IPS-NIHi7 (cell line): ENCODE measurements at regions not wholly inside any gene's neighbourhood (a gene's known extent, or its start where the extent isn't known, plus 50 kb on each side); places are given as distances from the start of the nearest gene placed in this dataset.

Experiments
- DNase-seq: peaks from one replicate; pipeline ENCODE4 v3.0.0; 2012; ENCODE audit warnings: mixed read lengths; ENCODE audit errors: extremely low spot score

DNA sequence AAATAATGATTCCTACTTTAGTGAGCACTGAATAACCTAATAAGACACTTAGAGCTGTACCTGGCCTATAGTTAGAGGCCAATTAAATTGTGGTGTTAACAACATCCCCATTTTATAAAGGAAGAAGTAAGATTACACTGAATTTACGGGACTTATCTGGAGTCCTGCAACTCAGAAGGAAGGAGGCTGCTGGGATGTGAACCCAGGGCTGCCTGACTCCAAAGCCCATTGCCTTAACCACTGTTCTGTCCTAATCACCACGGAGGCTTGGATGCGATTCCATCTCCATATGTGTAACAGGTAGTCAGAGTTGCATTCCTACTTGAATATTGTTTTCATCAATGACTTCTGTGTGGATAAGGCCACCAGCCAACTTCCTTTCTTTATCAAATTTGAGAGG is 168.9 kb downstream of the SOCS6 start:
- DNase-seq: no peak

DNA sequence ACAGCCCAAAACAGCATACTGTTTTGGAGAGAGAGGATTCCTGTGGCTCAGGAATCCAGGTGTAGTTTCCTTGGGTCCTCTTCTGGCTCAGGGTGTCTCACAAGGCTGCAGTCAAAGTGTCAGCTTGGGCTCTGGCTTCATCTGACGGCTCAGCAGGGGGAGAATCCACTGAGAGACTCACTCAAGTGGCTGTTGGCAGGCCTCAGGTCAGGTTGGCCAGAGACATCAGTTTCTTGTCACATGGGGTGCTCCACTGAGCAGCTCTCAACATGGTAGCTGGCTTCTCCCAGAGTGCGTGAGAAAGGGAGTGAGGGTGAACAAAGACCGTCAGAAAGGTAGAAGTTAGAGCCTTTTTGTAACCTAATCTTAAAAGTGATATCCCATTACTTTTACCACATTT is 168.4 kb downstream of the SOCS6 start:
- DNase-seq: no peak

DNA sequence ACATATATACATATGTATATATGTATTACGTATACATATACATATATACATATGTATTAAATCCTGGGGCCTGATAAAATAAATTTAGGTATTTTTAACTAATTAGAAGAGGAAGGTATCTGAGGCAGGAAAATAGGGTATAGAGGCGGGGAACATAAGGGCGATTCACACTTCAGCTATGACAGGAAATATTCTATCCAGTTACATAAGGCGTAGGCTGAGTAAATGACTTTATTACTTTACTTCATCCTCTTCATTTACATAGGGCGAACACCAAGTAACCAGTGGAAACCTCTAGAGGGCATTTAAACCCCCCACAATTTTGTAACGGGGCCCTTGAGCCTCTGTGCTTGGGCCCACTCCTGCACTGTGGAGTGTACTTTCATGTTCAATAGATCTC is 167.5 kb downstream of the SOCS6 start:
- no peak for DNase-seq

DNA sequence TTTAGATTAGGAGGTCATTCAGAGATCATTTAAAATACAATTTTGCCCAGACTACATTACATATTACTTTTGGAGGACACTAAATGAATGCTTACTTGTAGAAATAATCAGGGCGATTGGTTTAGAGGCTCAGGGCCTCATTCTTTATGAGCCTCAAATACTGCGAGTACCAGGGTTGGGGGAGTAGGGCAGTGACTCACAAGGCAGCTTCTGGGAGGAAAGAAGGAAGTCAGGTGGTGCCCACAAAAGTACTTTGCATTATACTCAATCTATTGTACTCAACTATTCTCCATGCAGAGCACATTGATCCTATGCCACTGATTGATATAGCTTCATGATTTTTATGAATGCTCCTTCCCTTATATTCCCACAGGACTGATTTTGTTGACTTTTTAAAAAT is 166.9 kb downstream of the SOCS6 start:
- DNase-seq: peak; percentile 13

DNA sequence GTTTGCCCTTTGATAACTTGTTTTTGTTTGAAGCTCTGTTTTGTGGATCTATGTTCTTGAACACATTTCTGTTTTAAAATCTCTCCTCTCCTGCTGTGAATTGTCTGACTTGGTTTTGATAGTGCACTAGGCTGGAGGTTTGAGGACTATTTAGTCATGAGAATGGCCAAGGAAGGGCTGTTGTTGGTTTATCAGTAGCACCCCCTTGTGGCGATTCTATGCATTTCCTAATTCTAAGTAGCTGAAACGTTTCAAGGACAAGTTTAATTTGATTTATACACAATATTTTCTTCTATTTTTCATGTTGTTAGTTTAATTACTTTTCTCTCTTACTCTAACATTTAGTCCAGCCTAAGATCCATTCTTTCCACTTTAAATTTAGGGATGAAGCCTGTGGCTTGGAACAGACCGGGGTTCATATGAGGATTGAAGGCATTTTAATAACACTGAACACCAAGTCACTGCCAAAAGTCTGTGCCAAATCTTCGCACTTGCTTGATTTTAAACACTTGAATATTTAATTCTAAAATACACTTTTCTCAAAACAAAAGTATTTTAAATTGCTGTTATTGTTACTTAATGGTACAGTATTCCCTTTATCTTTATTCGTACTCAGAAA is 166.0 kb downstream of the SOCS6 start:
- DNase-seq: peak; percentile 60

DNA sequence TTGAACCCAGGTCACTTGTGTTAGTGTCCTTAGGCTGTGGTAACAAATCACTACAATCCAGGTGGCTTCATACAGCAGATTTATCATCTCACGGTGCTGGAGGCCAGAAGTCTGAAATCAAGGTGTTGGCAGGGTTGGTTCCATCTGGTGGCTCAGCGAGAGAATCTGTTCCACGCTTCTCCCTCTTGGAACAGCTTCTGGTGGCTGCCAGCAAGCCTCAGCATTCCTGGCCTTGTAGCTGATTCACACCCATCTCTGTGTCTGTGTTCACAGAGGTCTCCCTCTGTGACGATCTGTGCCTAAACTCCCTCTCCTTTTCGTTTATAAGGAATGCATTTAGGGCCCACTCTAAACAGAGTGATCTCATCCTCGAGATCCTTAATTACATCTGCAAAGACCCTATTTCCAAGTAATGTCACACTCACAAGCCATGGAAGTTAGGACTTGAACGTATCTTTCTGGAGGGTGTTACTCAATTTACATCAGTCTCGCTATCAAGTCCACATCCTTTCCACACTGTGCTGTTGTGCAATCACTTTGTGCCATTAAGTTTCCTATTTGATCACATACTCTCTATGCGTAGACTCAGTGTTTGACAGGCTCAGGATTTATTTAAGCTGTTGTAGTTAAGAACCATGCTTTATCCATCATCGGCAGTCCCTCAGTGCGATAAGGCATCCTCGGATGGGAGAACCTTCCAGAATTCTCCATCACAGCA is 164.4 kb downstream of the SOCS6 start:
- no peak for DNase-seq

DNA sequence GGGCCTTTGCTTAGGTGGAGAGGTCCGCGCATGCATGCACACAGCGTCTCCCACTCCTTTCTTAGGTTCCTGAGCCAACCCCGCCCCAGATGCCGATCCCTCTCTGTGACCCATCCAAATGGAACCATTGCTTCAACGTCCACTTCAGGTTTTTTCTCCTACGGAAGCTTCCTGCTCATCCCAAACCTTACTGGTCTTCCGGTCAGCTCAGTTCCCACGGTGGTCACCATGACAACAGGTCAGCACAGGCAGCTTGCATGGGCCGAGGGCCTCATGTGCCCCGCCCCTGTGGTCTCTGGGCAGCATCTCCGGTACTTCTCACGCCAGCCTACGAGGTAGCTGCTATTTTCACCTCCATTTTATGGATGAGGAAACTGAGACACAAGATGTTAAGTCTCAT is 163.7 kb downstream of the SOCS6 start:
- no peak for DNase-seq

DNA sequence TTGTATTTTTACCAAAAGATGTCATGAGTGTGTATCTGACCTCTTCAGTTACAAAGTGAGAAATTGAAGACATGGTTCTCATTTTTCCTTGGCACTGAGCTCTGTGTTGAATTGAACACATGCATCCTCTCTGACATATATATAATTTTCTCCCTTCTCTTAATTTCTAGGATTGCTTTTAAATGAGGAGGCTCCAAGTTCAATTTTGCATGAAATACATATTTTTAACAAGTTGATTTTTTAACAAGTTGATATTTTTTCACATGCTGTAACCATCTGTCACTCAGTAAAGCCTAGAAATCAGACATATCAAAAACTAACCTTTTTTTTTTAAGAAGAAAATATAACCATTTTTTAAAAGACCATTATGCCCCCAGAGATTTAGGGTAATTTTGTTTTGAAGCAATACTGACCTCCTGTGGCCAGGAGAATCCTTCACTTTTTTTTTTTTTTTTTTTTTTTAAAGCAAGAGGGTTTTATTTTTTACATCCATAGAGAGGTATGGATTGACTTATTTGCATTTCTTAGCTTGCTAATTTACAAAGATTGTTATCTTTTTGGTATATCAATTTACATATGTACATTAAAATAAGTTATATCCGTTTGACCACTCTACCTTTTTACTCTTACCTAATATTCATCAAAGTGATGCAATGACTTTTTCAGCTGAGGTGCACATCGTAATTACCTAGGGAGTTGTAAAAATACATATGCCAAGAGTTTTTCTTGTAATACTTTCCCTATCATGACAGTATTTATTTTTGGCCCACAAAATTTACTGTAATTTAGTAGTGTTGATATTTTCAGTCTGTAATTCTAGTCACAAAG is 161.8 kb downstream of the SOCS6 start:
- no peak for DNase-seq

DNA sequence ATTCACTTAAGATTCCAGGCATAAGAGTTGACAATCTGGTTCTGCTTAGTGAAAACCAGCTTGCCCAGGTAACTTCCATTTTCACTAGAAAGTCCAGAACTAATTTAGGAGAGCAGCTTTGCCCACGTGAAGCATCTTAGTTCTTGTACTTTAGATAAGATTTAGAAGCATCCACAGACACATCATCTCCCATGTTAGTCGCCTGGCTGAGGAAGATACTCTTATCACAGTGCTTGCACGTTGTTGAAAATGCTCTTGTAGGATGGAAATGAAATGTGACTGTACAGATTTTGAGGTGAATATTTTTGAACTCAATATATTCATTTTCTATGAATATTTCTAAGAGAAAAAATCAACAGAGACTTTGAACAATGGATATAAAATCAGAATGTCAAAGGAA is 159.7 kb downstream of the SOCS6 start:
- no peak for DNase-seq

DNA sequence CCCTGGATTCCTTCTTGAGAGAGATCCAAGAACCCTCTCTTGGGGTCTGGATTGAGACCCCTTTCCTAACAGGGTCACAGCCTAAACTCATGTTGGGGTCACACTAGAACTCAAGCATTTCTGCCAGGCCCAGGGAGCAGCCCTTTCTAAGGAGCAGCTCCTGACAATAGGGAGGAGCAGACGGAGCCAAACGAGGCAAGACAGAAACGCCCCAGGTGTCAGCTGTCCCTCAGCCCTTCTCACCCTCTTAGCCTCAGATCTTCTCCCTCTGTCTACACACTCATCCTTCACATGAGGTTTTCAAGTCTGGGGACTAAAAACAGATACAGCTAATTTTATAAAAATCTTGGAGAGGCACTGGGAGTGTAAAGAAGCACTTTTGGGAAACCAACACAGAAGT is 157.2 kb downstream of the SOCS6 start:
- no peak for DNase-seq

DNA sequence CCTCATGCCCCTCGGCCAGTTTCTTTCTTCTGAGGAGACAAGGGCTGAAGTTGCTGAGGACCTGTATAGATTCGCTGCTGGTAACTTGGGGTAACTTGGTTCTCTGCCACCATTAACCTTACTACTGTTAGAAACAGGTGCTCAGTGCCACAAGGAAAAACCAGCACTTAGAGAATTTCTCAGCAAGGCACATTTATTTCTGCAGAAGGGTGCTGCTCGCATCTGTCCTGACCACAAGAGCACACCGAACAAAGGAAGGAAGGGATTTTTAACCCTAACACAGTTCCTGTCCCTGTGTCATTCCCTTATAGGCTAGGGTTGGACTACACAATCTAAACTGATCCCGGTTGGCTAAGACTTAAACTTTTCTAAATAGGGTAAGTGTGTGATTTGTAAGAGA is 154.1 kb downstream of the SOCS6 start:
- no peak for DNase-seq

DNA sequence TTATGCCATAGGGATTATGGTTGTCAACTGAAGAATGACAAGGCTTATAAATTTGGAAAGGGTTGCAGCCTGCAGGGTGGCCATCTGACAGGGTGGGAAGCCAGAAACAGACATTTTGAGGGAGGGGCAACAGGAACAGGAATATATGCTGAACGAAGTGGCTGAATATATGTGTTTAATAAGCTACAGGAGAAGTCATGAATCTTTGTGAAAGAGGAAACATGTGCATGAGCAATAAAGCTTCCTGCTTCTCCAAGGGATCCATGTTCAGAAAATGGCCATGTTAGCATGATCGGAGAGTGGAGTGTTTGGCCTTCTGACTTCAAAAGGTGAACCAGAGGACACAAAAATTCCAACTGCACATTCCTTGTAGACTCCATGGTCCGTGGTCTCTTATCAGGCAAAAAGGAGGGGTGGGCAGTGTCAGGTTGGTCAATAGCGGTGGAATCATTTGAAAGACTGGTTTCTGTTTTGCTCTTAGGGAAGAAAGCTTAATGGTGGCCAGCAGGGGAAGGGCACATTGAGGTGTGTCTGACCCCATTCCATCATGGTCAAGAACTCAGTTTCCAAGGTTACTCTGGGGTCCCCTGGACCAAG is 144.1 kb downstream of the SOCS6 start:
- no peak for DNase-seq

DNA sequence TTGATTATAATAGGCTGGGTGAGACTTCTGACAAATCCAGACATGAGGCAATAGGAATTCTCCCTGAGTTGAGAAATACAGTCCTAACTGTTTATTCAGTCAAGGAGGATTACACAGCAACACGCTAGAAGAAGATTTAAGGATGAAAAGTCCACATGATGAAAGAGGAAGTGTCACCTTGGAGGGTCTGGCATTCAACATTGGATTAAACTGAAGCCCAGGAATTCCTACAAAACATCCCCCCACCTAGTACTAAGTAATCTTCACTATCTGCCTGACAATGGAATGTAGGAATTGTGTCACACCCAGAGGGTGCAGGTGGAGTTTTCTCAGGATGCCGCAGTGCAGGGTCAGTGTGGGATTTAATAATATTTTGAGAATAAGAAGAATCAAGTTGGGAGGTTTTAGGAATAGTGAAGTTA is 142.4 kb downstream of the SOCS6 start:
- DNase-seq: no peak

DNA sequence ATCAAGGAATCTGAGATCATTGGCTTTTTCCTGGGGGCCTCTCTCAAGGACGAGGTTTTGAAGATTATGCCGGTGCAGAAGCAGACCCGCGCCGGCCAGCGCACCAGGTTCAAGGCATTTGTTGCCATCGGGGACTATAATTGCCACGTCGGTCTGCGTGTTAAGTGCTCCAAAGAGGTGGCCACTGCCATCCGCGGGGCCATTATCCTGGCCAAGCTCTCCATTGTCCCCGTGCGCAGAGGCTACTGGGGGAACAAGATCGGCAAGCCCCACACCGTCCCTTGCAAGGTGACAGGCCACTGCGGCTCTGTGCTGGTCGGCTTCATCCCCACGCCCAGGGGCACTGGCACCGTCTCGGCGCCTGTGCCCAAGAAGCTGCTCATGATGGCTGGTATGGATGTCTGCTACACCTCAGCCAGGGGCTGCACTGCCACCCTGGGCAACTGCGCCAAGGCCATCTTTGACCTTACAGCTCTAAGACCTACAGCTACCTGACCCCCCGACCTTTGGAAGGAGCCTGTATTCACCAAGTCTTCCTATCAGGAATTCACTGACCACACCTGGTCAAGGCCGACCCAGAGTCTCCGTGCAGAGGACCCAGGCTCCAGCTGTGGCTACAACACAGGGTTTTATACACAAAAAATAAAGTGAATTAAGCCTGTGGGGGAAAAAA is 141.8 kb downstream of the SOCS6 start:
- DNase-seq: no peak

DNA sequence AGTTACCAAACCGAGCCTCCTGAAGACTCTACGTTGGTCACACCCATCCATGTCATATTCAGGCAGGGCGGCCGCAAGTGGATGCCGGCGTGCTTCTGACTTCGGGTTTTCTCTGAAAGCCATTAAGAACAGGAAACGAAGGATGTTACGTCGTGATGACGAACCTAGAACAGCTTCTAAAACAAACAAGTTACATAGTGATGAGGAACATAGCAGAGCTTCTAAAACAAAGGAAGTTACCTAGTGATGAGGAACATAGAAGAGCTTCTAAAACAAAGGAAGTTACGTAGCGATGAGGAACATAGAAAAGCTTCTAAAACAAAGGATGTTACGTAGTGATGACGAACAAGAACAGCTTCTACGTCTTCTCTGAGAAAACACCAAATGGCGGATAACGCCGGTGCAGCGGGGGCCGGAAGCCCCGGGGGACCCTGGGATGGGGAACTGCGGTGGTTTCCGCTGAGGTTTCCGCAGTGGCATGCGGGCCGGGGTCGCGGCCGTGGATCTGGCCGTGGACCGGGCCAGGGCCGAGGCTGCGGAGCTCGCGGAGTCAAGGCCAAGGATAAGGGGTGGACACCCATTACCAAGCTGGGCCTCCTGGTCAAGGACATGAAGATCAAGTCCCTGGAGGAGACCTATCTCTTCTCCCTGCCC is 141.1 kb downstream of the SOCS6 start:
- no peak for DNase-seq

DNA sequence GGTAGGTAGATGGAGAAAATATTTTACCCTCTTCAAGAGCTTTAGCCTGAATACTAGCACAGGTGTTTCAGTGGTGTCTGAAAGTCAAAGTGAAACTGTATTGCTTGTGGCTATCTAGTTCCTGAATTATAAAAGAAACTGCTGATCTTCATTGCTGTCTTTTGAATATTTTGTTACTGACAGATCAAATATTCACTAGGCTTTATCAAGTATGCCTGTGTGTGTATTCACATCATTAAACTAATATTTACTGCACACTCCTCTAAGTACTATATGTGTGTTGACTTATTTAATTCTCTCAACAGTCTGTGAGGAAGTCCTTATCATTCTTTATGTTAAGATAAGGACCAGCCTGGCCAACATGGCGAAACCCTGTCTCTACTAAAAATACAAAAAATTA is 139.6 kb downstream of the SOCS6 start:
- DNase-seq: no peak

DNA sequence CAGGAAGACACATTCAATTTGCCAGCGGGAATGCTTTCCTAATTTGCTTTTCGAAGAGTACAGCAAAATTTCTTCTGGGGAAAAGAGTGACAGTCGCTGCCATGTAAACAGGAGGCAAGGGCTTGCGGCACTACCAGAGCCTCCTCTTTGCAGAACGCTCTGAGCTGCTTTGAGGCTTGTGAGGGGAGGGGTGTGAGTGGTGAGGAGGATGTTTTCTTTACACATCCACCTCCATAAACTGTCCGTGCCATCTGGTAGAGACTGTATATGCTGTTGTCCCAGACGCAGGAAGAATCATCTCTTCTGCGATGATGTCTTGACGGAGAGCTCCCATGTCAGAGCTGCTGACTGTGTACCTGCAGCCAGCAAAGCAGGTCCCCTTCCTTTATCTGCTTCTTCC is 138.0 kb downstream of the SOCS6 start:
- DNase-seq: no peak

DNA sequence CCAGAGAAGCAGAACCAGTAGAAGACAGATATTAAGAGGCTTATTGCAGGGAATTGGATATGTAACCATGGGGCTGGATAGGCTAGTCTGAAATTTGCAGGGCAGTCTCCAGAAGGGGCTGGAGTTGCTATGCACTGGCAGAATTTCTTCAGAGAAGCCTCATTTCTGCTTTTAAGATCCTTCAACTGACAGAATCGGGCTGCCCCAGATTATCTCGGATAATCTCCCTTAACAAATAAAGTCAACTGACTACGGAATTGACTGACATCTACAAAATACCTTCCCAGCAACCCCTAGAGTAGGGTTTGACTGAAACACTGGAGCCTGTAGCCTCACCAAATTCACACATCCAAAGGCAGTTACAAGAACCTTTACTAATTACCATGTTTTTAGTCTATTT is 136.4 kb downstream of the SOCS6 start:
- DNase-seq: no peak

DNA sequence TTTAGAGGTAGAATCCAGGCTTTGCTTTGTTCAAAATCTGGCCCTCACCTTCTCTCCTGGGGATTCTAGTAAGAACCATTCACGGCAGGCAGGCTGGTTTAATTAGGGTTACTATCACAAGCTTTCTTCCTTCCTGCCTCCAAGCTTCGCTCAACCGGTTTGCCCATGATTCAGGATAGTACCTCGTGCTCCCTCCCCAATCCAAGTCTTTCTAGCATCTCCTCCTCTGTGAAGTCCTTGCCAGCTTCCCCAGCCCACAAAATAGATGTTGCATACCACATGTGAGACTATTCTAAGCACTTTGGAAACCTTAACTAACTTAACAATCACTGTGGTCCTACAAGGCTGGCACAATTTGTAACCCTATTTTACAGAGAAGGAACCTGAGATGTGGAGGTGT is 135.1 kb downstream of the SOCS6 start:
- no peak for DNase-seq

DNA sequence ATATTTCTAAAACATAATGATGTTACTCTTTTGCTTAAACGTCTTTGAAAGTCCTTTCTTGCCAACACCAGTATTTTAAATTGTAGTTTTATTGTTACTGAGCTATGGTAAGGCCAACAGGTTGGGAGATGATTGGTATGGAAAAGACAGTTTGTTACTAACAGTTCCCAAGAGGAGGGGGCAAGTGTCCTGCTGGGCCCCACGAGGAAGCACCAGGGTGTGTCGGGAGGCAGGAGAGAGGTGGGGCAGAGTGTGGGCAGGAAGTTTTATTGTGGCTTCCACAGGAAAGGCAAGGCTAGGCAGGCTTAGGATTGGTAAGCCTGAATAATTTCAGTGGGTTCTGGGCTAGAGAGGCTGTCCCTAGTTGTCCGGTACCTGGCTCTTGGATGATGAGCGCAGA is 134.3 kb downstream of the SOCS6 start:
- DNase-seq: no peak

DNA sequence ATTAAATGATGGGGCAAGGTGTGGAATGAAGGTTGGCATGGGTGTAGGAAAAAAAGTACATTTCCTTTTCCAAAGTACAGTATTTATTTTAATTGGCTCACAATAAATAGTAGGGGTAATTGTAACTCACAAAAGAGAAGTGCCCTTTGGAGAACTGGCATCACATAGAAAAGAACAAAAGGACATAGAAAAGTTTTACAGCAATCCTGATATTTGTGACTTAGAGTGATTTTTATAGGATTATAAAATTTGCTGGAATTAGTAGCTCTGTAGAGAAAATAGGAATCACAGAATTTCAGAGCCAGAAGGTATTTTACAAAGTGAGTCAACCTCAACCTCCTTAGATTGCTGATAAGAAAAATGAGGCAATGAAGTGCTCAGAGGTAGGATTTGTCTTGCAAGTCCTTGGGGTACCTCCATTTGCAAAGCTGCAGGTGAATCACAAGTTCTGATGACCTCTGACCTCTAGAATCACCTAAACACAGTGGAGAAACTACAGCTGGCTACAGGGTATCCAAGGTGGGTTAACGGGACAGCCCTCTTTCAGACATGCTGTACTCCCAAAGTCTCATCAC is 133.6 kb downstream of the SOCS6 start:
- no peak for DNase-seq
